ENCODE measurements at regions not wholly inside any gene's neighbourhood (a gene's known extent, or its start where the extent isn't known, plus 50 kb on each side); places are given as distances from the start of the nearest gene placed in this dataset.

DNA sequence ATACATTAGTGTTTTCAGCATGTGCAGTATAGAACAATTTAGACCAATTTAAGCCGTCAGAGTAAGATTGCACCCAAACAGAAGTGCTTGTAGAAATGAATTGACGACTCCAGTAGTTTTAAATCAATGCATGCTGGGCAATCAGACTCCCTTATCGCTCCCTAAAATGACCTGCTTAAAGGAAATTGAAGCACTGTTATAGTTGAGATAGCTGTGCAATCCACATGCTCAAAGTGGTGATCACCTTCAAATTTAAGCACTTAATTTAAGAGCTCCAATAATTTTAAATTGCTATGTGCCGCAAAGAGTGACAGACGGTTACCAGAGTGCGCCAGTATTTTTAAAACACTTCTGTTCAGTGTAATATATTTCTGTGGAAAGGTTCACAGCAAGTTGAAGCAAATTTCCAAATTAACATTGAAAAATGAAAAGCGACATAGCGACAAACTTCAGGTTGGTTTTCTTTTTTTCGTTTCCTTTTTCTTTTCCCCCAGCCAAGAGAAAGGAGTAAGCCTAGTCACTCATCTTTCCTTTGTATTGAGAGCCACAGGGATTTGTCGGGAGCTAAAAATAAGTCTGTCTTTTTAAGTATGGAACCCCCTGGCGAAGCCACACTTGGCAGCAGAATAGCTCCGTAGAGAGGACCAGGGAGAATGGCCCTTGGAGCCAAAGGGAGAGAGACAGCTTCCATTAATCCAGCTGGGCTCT lies 436.4 kb upstream of the RBMS3 start:
- TF ChIP-seq, protein P1, sequence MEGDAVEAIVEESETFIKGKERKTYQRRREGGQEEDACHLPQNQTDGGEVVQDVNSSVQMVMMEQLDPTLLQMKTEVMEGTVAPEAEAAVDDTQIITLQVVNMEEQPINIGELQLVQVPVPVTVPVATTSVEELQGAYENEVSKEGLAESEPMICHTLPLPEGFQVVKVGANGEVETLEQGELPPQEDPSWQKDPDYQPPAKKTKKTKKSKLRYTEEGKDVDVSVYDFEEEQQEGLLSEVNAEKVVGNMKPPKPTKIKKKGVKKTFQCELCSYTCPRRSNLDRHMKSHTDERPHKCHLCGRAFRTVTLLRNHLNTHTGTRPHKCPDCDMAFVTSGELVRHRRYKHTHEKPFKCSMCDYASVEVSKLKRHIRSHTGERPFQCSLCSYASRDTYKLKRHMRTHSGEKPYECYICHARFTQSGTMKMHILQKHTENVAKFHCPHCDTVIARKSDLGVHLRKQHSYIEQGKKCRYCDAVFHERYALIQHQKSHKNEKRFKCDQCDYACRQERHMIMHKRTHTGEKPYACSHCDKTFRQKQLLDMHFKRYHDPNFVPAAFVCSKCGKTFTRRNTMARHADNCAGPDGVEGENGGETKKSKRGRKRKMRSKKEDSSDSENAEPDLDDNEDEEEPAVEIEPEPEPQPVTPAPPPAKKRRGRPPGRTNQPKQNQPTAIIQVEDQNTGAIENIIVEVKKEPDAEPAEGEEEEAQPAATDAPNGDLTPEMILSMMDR (conservative IDR thresholded peaks at IDR 0.05 in 1 of 2, IDR thresholded peaks at IDR 0.05 in 1 of 2; ENCODE audit: low read depth in 1 of 2, low read length in 2 of 2), result no peak
- no peak for TF ChIP-seq EZH2 (IDR thresholded peaks at IDR 0.05; ENCODE audit: low read length, missing control alignments)

Data from fibroblast of lung (primary cell).